ENCODE measurements at regions not wholly inside any gene's neighbourhood (a gene's known extent, or its start where the extent isn't known, plus 50 kb on each side); places are given as distances from the start of the nearest gene placed in this dataset.
A peak's percentile ranks its signal among the peaks of the same experiment; 100 is the strongest.

DNA sequence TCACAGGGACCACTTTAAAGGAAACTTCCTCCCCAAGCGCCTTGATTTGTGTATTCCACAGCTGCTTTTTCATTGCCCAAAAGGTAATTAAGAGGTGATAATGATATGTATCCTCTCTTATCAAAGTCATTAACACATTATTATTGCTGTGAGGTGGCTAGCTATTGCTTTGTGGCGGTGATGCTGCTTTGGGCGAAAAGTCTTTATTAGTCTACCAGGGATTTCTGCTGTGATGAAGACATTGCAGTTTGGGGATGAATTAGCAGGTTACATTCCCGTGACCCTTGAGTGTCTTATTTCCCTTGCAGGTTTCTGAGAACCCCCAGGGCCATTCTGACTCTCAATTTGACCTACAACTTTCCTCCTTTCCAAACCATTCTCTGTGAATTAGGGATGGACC lies 143.4 kb upstream of the SOX4 start:
- peak in 1 of 6 donors; percentile 81 for DNase-seq (ENCODE audit: low read depth in 4 of 6, low spot score in 6 of 6)
- no peaks in the 10 kb centered on the region for H3K36me3 ChIP-seq (ENCODE audit: control insufficient read depth, insufficient read depth, low read length)
- H3K27me3 ChIP-seq (ENCODE audit: control insufficient read depth, insufficient read depth, low read length): no peaks in the 10 kb centered on the region
- no peak overlapping the region for H3K4me3 ChIP-seq (ENCODE audit: low read depth, low read length)
- H3K9me3 ChIP-seq (ENCODE audit: control insufficient read depth, insufficient read depth, low read length): no peaks in the 10 kb centered on the region
- no peak overlapping the region for H3K27ac ChIP-seq (ENCODE audit: low read depth, low read length)
- 80% methylated on average over 1 of the region's 4 CpGs for WGBS (ENCODE audit: insufficient coverage)
- no peaks in the 10 kb centered on the region for H3K4me1 ChIP-seq (ENCODE audit: control insufficient read depth, insufficient read depth, low read length)

- no peak overlapping the region for H3K4me3 ChIP-seq (ENCODE audit: low read depth, low read length)
- 100% methylated on average over 2 of the region's 3 CpGs for WGBS (ENCODE audit: insufficient coverage)
- H3K4me1 ChIP-seq (ENCODE audit: control insufficient read depth, insufficient read depth, low read length): no peaks in the 10 kb centered on the region
- H3K27ac ChIP-seq (ENCODE audit: low read depth, low read length): no peak overlapping the region
- no peaks in the 10 kb centered on the region for H3K27me3 ChIP-seq (ENCODE audit: control insufficient read depth, insufficient read depth, low read length)
- H3K9me3 ChIP-seq (ENCODE audit: control insufficient read depth, insufficient read depth, low read length): no peaks in the 10 kb centered on the region
- H3K36me3 ChIP-seq (ENCODE audit: control insufficient read depth, insufficient read depth, low read length): no peaks in the 10 kb centered on the region
- no peak for DNase-seq (ENCODE audit: low read depth in 4 of 6, low spot score in 6 of 6)
Measured at GRCh38 chr6:21450628-21451027, 142.9 kb upstream of the SOX4 start.

DNA sequence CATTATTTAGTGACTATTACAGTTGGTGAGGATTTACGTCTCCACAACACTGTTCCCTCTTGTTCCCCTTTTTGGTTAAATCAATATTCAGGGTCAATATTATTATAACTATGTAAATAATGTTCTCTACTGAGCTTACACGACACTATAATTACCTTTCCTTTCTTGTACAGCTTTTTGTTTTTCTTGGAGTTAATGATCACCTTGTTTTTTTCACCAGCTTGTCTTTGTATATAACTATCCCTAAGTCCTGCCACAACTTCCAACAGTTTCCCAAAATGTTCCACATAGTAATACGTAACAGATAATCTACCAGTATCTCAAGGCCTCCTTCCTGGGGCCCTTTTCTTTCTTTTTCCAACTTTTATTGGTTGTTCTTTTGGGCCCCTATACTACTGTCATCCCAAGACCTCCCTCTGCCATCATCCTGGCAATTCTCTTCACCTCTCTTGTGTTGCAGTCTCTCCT lies 142.0 kb upstream of the SOX4 start:
- 22% methylated on average over 1 of the region's 3 CpGs for WGBS (ENCODE audit: insufficient coverage)
- no peaks in the 10 kb centered on the region for H3K9me3 ChIP-seq (ENCODE audit: control insufficient read depth, insufficient read depth, low read length)
- no peaks in the 10 kb centered on the region for H3K36me3 ChIP-seq (ENCODE audit: control insufficient read depth, insufficient read depth, low read length)
- no peak overlapping the region for H3K27ac ChIP-seq (ENCODE audit: low read depth, low read length)
- DNase-seq (ENCODE audit: low read depth in 4 of 6, low spot score in 6 of 6): no peak
- H3K4me1 ChIP-seq (ENCODE audit: control insufficient read depth, insufficient read depth, low read length): no peaks in the 10 kb centered on the region
- H3K27me3 ChIP-seq (ENCODE audit: control insufficient read depth, insufficient read depth, low read length): no peaks in the 10 kb centered on the region
- no peak overlapping the region for H3K4me3 ChIP-seq (ENCODE audit: low read depth, low read length)

- no peak overlapping the region for H3K4me3 ChIP-seq (ENCODE audit: low read depth, low read length)
- WGBS (ENCODE audit: insufficient coverage): no CpG with 5 or more reads among the region's 2 CpGs
- H3K27me3 ChIP-seq (ENCODE audit: control insufficient read depth, insufficient read depth, low read length): no peaks in the 10 kb centered on the region
- H3K27ac ChIP-seq (ENCODE audit: low read depth, low read length): no peak overlapping the region
- no peaks in the 10 kb centered on the region for H3K36me3 ChIP-seq (ENCODE audit: control insufficient read depth, insufficient read depth, low read length)
- no peaks in the 10 kb centered on the region for H3K4me1 ChIP-seq (ENCODE audit: control insufficient read depth, insufficient read depth, low read length)
- no peaks in the 10 kb centered on the region for H3K9me3 ChIP-seq (ENCODE audit: control insufficient read depth, insufficient read depth, low read length)
- no peak for DNase-seq (ENCODE audit: low read depth in 4 of 6, low spot score in 6 of 6)
Measured at GRCh38 chr6:21454262-21454661, 139.3 kb upstream of the SOX4 start.

DNA sequence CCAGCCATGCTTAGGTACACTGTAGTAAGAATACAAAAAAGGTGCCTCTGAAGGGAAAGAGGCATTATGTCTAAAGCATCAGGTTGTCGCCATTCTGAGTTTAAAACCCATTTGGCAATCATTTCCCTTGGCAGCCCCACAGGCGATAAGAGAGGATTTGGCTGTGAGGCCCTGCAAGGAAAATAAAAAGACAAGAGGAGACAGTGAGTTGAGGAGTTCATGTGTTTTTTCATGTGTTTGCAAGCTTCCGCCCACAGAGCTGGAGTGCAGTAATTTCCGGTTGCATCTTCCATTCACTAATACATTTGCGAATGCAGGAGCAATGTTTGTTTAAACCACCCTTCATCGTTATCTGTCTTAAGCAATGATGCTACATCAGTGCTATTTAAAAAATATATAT lies 138.5 kb upstream of the SOX4 start:
- H3K36me3 ChIP-seq (ENCODE audit: control insufficient read depth, insufficient read depth, low read length): no peaks in the 10 kb centered on the region
- peak in 2 of 6 donors; percentile 72 to 79 for DNase-seq (ENCODE audit: low read depth in 4 of 6, low spot score in 6 of 6)

GRCh38 chr6:21457647-21458046 lies 135.9 kb upstream of the SOX4 start:
- Histone ChIP-seq H3K36me3 (ENCODE audit: control insufficient read depth, insufficient read depth, low read length) (no peaks in the 10 kb centered on the region), H3K27ac (ENCODE audit: low read depth, low read length) (no peak overlapping the region), H3K9me3 (ENCODE audit: control insufficient read depth, insufficient read depth, low read length) (no peaks in the 10 kb centered on the region), H3K27me3 (ENCODE audit: control insufficient read depth, insufficient read depth, low read length) (no peaks in the 10 kb centered on the region), H3K4me3 (ENCODE audit: low read depth, low read length) (no peak overlapping the region), H3K4me1 (ENCODE audit: control insufficient read depth, insufficient read depth, low read length) (no peaks in the 10 kb centered on the region)
- WGBS (ENCODE audit: insufficient coverage): 93% methylated on average over 10 of the region's 10 CpGs
- no peak for DNase-seq (ENCODE audit: low read depth in 4 of 6, low spot score in 6 of 6)

More for the DNA sequence above, 138.5 kb upstream of the SOX4 start:
- Histone ChIP-seq H3K27ac (ENCODE audit: low read depth, low read length) (no peak overlapping the region), H3K4me1 (ENCODE audit: control insufficient read depth, insufficient read depth, low read length) (no peaks in the 10 kb centered on the region), H3K27me3 (ENCODE audit: control insufficient read depth, insufficient read depth, low read length) (no peaks in the 10 kb centered on the region), H3K4me3 (ENCODE audit: low read depth, low read length) (no peak overlapping the region), H3K9me3 (ENCODE audit: control insufficient read depth, insufficient read depth, low read length) (no peaks in the 10 kb centered on the region)
- WGBS (ENCODE audit: insufficient coverage): 37% methylated on average over 3 of the region's 6 CpGs

DNA sequence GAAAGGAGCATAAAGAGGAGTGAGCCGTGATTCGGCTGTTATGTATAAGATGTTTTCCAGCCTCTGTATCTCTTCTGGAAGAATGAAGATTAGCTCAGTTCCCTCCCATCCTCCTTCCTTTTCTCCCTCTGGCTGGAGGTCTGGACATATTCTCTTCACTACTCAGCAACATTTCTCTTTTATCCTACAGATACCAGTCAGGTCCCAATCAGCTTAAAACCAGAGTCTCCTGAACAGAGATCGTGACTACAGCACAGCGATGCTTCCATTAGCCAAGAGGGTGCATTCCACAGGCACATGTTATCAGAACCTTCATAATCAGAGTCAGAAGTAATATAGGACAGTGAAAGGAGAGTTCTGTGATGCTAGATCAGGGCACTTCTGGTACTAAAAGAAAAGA lies 133.9 kb upstream of the SOX4 start:
- H3K27me3 ChIP-seq (ENCODE audit: control insufficient read depth, insufficient read depth, low read length): no peaks in the 10 kb centered on the region
- DNase-seq (ENCODE audit: low read depth in 4 of 6, low spot score in 6 of 6): no peak
- H3K9me3 ChIP-seq (ENCODE audit: control insufficient read depth, insufficient read depth, low read length): no peaks in the 10 kb centered on the region
- no peaks in the 10 kb centered on the region for H3K36me3 ChIP-seq (ENCODE audit: control insufficient read depth, insufficient read depth, low read length)
- no peak overlapping the region for H3K27ac ChIP-seq (ENCODE audit: low read depth, low read length)
- no CpG with 5 or more reads among the region's 4 CpGs for WGBS (ENCODE audit: insufficient coverage)
- H3K4me3 ChIP-seq (ENCODE audit: low read depth, low read length): no peak overlapping the region
- no peaks in the 10 kb centered on the region for H3K4me1 ChIP-seq (ENCODE audit: control insufficient read depth, insufficient read depth, low read length)

DNA sequence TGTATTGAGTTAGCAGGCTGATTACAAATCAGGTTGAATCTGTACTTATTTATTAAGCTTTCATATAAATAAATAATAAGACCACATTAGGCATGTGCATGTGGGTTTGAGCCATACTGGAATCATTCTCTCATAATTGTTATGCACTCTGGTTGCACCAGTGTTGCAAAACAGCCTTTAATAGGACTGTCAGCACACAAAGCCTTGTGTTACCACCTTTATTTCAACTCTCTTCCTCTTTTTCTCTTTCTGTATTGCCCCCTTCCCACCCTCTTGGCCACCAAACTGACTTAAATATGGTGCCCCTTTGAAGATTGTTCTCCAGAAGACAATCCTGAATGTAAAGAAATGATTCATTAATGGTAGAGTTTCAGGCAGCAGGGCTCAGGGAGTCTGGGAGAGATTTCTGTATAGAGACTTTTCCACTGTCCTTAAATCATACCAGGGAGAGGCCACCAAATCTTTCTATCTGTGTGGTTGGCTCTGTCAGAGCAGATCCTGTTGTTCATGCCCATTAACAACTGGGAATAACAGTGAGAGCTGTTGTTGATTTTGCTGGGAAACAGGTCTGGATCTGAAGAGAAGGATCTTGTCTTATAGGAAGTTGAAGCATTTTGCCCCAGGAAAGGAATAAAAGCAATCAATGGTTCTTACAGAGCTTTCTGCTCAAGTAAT lies 131.6 kb upstream of the SOX4 start:
- H3K4me3 ChIP-seq (ENCODE audit: low read depth, low read length): no peak overlapping the region
- H3K36me3 ChIP-seq (ENCODE audit: control insufficient read depth, insufficient read depth, low read length): no peaks in the 10 kb centered on the region
- DNase-seq (ENCODE audit: low read depth in 4 of 6, low spot score in 6 of 6): no peak

DNA sequence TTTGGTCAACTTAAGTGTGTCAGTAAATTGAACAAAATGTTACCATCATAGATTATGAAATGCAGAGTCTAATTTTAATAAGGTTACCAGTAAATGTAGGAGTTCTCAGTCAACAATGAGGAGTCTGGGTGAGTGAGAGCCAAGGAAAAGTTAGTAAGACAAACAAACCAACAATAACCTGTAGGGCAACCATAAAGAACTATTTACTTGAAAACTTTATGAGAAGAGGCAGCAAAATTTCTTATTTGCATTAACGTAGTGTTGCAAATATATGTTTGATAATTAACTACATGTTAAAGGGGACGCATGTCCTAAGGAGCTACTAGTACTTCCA lies 131.1 kb upstream of the SOX4 start:
- Histone ChIP-seq H3K36me3 (ENCODE audit: control insufficient read depth, insufficient read depth, low read length) (no peaks in the 10 kb centered on the region), H3K27me3 (ENCODE audit: control insufficient read depth, insufficient read depth, low read length) (no peaks in the 10 kb centered on the region), H3K4me3 (ENCODE audit: low read depth, low read length) (no peak overlapping the region), H3K4me1 (ENCODE audit: control insufficient read depth, insufficient read depth, low read length) (no peaks in the 10 kb centered on the region), H3K27ac (ENCODE audit: low read depth, low read length) (no peak overlapping the region), H3K9me3 (ENCODE audit: control insufficient read depth, insufficient read depth, low read length) (no peaks in the 10 kb centered on the region)
- DNase-seq (ENCODE audit: low read depth in 4 of 6, low spot score in 6 of 6): no peak
- WGBS (ENCODE audit: insufficient coverage): no CpG with 5 or more reads among the region's 2 CpGs

More for the DNA sequence above, 131.6 kb upstream of the SOX4 start:
- H3K9me3 ChIP-seq (ENCODE audit: control insufficient read depth, insufficient read depth, low read length): no peaks in the 10 kb centered on the region
- H3K27ac ChIP-seq (ENCODE audit: low read depth, low read length): no peak overlapping the region
- H3K4me1 ChIP-seq (ENCODE audit: control insufficient read depth, insufficient read depth, low read length): no peaks in the 10 kb centered on the region
- H3K27me3 ChIP-seq (ENCODE audit: control insufficient read depth, insufficient read depth, low read length): no peaks in the 10 kb centered on the region

DNA sequence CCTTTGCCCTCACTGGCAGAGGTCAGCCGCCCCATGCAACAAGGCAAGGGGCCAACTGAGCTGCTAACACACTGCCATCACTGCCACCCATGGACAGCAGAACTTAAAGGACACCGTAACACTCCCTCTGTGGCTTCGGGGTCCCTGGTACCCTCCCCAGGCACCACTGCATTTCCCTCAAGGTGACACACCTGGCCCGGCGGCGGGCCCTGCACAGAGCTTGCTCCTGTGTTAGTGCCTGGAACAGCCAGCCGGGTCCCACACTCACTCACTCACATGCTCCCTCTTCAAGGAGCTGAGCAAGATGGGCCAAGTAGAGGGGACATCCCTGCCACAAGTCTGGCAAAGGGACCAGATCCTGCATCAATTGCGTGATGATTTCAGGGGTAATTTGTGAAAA lies 126.5 kb upstream of the SOX4 start:
- H3K36me3 ChIP-seq (ENCODE audit: control insufficient read depth, insufficient read depth, low read length): no peaks in the 10 kb centered on the region
- no peak for DNase-seq (ENCODE audit: low read depth in 4 of 6, low spot score in 6 of 6)
- no peak overlapping the region for H3K27ac ChIP-seq (ENCODE audit: low read depth, low read length)
- 97% methylated on average over 7 of the region's 8 CpGs for WGBS (ENCODE audit: insufficient coverage)
- peaks cover 2% of the 10 kb centered on the region for H3K4me1 ChIP-seq (ENCODE audit: control insufficient read depth, insufficient read depth, low read length)
- H3K27me3 ChIP-seq (ENCODE audit: control insufficient read depth, insufficient read depth, low read length): no peaks in the 10 kb centered on the region
- no peaks in the 10 kb centered on the region for H3K9me3 ChIP-seq (ENCODE audit: control insufficient read depth, insufficient read depth, low read length)
- H3K4me3 ChIP-seq (ENCODE audit: low read depth, low read length): no peak overlapping the region

All from spinal cord (tissue), 9 donors.